GM10266 (cell line): ENCODE measurements at regions not wholly inside any gene's neighbourhood (a gene's known extent, or its start where the extent isn't known, plus 50 kb on each side); places are given as distances from the start of the nearest gene placed in this dataset.
"Not testable (repeated sequence)": the region's sequence is repeated elsewhere in the genome, so short reads cannot be mapped to it uniquely, and the experiment has no call there.

Source experiments
- DNase-seq: peaks from one replicate; pipeline ENCODE4 v3.0.0; 2012; ENCODE audit errors: extremely low spot score
- CTCF ChIP-seq: IDR thresholded peaks from 2 replicates; pipeline ENCODE4 v1.5.1; 2012; ENCODE audit warnings: mild to moderate bottlenecking, low read depth; ENCODE audit not compliant: control insufficient read depth, insufficient read depth; ENCODE audit errors: missing control alignments

GRCh38 chr22:26763633-26764361 lies 106.4 kb downstream of the MIAT start:
- no peak for DNase-seq
- no peak for TF ChIP-seq CTCF

GRCh38 chr22:26766510-26767350 lies 109.3 kb downstream of the MIAT start:
- no peak for DNase-seq
- TF ChIP-seq CTCF = no peak

GRCh38 chr22:26767351-26768155 lies 110.2 kb downstream of the MIAT start:
- DNase-seq = no peak
- TF ChIP-seq CTCF = no peak

GRCh38 chr22:26768156-26768515 lies 110.7 kb downstream of the MIAT start:
- TF ChIP-seq CTCF = no peak
- DNase-seq = no peak

GRCh38 chr22:26768952-26769351 lies 111.6 kb downstream of the MIAT start:
- TF ChIP-seq CTCF = no peak
- DNase-seq = no peak

GRCh38 chr22:26769663-26770062 lies 112.3 kb downstream of the MIAT start:
- TF ChIP-seq CTCF = no peak
- DNase-seq = no peak

- DNase-seq = no peak
- no peak for TF ChIP-seq CTCF
These were observed 113.2 kb downstream of the MIAT start for GRCh38 chr22:26770624-26771023.

GRCh38 chr22:26773054-26773453 lies 115.7 kb downstream of the MIAT start:
- DNase-seq = not testable (repeated sequence)
